ENCODE measurements at regions not wholly inside any gene's neighbourhood (a gene's known extent, or its start where the extent isn't known, plus 50 kb on each side); places are given as distances from the start of the nearest gene placed in this dataset.
A peak's percentile ranks its signal among the peaks of the same experiment; 100 is the strongest.

GRCh38 chr5:157984611-157985010, 125.7 kb upstream of the CLINT1 start:
- DNase-seq, result no peak
- intact Hi-C loops (cut with DNase I), result no loop called here

DNA sequence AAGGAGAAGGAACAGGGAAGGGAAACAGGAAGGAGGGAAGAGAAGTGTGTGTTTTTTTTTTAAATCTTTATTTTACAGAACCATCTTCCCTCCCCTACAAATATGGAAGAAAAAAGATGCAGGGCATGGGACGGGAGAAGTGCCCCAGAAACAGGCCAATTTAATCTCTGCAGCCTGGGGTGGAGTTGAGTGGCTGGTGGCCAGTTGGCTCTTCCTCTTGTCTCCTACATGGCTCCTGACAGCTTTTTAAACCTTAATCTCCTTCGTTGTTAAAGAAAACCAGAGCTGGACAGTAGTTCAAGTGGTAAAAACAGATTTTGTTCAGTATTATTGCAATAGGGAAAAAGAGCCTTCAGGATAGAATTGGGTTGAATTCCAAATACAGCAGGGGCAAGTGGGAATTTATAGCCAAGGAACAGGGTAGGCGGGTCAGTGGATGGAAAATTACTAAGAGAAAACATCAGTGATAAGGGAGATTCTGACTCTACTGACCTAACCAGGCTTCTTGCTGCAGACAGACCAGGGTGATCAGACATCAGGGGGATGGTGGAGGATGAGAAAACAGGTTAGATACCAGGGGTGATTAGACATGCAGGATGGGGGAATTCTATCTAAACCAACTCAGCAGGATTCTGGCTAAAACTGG, 125.1 kb upstream of the CLINT1 start:
- TF ChIP-seq CTCF (IDR thresholded peaks at IDR 0.05), result no peak
- TF ChIP-seq POLR2A (IDR thresholded peaks at IDR 0.05), result no peak
- no peaks in the 10 kb centered on the region for H3K27me3 ChIP-seq
- WGBS (ENCODE audit: insufficient coverage, low coverage, low lambda C conversion rate, missing lambda C conversion rate), result 66% methylated on average over 3 of the region's 3 CpGs
- H3K27ac ChIP-seq, result no peak overlapping the region
- H3K36me3 ChIP-seq, result no peaks in the 10 kb centered on the region
- no peak overlapping the region for H3K4me3 ChIP-seq
- H3K9me3 ChIP-seq, result no peaks in the 10 kb centered on the region
- DNase-seq (no peak), ATAC-seq (no peak)
- intact Hi-C loops (cut with DNase I), result no loop called here
- H3K4me1 ChIP-seq, result no peaks in the 10 kb centered on the region

More at GRCh38 chr5:157984611-157985010, 125.7 kb upstream of the CLINT1 start:
- H3K9me3 ChIP-seq, result no peaks in the 10 kb centered on the region
- H3K36me3 ChIP-seq, result no peaks in the 10 kb centered on the region
- no peak for TF ChIP-seq CTCF (IDR thresholded peaks at IDR 0.05)
- no peak for TF ChIP-seq POLR2A (IDR thresholded peaks at IDR 0.05)
- WGBS (ENCODE audit: insufficient coverage, low coverage, low lambda C conversion rate, missing lambda C conversion rate), result 48% methylated on average over 3 of the region's 5 CpGs
- ATAC-seq, result no peak
- H3K27me3 ChIP-seq, result no peaks in the 10 kb centered on the region
- no peak overlapping the region for H3K27ac ChIP-seq
- H3K4me3 ChIP-seq, result no peak overlapping the region
- H3K4me1 ChIP-seq, result no peaks in the 10 kb centered on the region

- H3K36me3 ChIP-seq, result no peaks in the 10 kb centered on the region
- no peaks in the 10 kb centered on the region for H3K4me1 ChIP-seq
- intact Hi-C loops (cut with DNase I), result no loop called here
- DNase-seq, result no peak
- ATAC-seq, result peak; percentile 19 to 58 (median 29)
- no peaks in the 10 kb centered on the region for H3K27me3 ChIP-seq
- TF ChIP-seq CTCF (IDR thresholded peaks at IDR 0.05) (no peak), POLR2A (IDR thresholded peaks at IDR 0.05) (no peak)
- WGBS (ENCODE audit: insufficient coverage, low coverage, low lambda C conversion rate, missing lambda C conversion rate), result no CpG with 5 or more reads among the region's 2 CpGs
- no peak overlapping the region for H3K4me3 ChIP-seq
- no peak overlapping the region for H3K27ac ChIP-seq
- no peaks in the 10 kb centered on the region for H3K9me3 ChIP-seq
These were observed 119.1 kb upstream of the CLINT1 start for GRCh38 chr5:157978061-157978460.

- no peaks in the 10 kb centered on the region for H3K4me1 ChIP-seq
- DNase-seq, result no peak
- TF ChIP-seq POLR2A (IDR thresholded peaks at IDR 0.05) (no peak), CTCF (IDR thresholded peaks at IDR 0.05) (no peak)
- no peak overlapping the region for H3K4me3 ChIP-seq
- intact Hi-C loops (cut with DNase I), result no loop called here
- no peaks in the 10 kb centered on the region for H3K36me3 ChIP-seq
- ATAC-seq, result no peak
- H3K9me3 ChIP-seq, result no peaks in the 10 kb centered on the region
- no peaks in the 10 kb centered on the region for H3K27me3 ChIP-seq
- no peak overlapping the region for H3K27ac ChIP-seq
These were observed 117.5 kb upstream of the CLINT1 start for GRCh38 chr5:157976429-157976828.

GRCh38 chr5:157972579-157972978, 113.6 kb upstream of the CLINT1 start:
- 83% methylated on average over 2 of the region's 6 CpGs for WGBS (ENCODE audit: insufficient coverage, low coverage, low lambda C conversion rate, missing lambda C conversion rate)
- ATAC-seq (no peak), DNase-seq (no peak)
- no peaks in the 10 kb centered on the region for H3K36me3 ChIP-seq
- H3K27me3 ChIP-seq, result no peaks in the 10 kb centered on the region
- no peaks in the 10 kb centered on the region for H3K9me3 ChIP-seq
- H3K4me1 ChIP-seq, result no peaks in the 10 kb centered on the region
- H3K4me3 ChIP-seq, result no peak overlapping the region
- TF ChIP-seq POLR2A (IDR thresholded peaks at IDR 0.05) (no peak), CTCF (IDR thresholded peaks at IDR 0.05) (no peak)
- no peak overlapping the region for H3K27ac ChIP-seq
- intact Hi-C loops (cut with DNase I), result no loop called here
